ENCODE measurements at regions not wholly inside any gene's neighbourhood (a gene's known extent, or its start where the extent isn't known, plus 50 kb on each side); places are given as distances from the start of the nearest gene placed in this dataset.
"Not testable (repeated sequence)": the region's sequence is repeated elsewhere in the genome, so short reads cannot be mapped to it uniquely, and the experiment has no call there.

GRCh38 chr4:22599929-22600432 lies 84.1 kb upstream of the ADGRA3 start:
- TF ChIP-seq CTCF (IDR thresholded peaks at IDR 0.05); POLR2AphosphoS5 (IDR thresholded peaks at IDR 0.05; ENCODE audit: low read depth, low read length); MEF2A (IDR thresholded peaks at IDR 0.05; ENCODE audit: borderline replicate concordance, low read depth): not testable (repeated sequence)
- TF ChIP-seq, protein P1, sequence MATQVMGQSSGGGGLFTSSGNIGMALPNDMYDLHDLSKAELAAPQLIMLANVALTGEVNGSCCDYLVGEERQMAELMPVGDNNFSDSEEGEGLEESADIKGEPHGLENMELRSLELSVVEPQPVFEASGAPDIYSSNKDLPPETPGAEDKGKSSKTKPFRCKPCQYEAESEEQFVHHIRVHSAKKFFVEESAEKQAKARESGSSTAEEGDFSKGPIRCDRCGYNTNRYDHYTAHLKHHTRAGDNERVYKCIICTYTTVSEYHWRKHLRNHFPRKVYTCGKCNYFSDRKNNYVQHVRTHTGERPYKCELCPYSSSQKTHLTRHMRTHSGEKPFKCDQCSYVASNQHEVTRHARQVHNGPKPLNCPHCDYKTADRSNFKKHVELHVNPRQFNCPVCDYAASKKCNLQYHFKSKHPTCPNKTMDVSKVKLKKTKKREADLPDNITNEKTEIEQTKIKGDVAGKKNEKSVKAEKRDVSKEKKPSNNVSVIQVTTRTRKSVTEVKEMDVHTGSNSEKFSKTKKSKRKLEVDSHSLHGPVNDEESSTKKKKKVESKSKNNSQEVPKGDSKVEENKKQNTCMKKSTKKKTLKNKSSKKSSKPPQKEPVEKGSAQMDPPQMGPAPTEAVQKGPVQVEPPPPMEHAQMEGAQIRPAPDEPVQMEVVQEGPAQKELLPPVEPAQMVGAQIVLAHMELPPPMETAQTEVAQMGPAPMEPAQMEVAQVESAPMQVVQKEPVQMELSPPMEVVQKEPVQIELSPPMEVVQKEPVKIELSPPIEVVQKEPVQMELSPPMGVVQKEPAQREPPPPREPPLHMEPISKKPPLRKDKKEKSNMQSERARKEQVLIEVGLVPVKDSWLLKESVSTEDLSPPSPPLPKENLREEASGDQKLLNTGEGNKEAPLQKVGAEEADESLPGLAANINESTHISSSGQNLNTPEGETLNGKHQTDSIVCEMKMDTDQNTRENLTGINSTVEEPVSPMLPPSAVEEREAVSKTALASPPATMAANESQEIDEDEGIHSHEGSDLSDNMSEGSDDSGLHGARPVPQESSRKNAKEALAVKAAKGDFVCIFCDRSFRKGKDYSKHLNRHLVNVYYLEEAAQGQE (IDR thresholded peaks at IDR 0.05; ENCODE audit: low read depth, low read length) = not testable (repeated sequence)
